Kidney epithelial cell (primary cell): ENCODE measurements at regions not wholly inside any gene's neighbourhood (a gene's known extent, or its start where the extent isn't known, plus 50 kb on each side); places are given as distances from the start of the nearest gene placed in this dataset.

ENCODE experiments used
- DNase-seq: peaks from one replicate; pipeline ENCODE4 v3.0.0-alpha.2; 2010; ENCODE audit warnings: low read depth
- H3K27me3 ChIP-seq: 2 replicates; pipeline ENCODE4 v1.6.0; 2011; ENCODE audit warnings: low read length; ENCODE audit not compliant: control insufficient read depth, insufficient read depth
- H3K36me3 ChIP-seq: 2 replicates; pipeline ENCODE4 v1.5.1; 2011; ENCODE audit warnings: low read length; ENCODE audit not compliant: control insufficient read depth, insufficient read depth
- H3K4me3 ChIP-seq: 2 replicates; pipeline ENCODE4 v1.5.1; 2011; ENCODE audit warnings: low read depth, mild to moderate bottlenecking, control low read depth, low read length
- TF ChIP-seq, protein P1 (sequence below): IDR thresholded peaks from 2 replicates; pipeline ENCODE4 v1.5.1; 2011; ENCODE audit warnings: mild to moderate bottlenecking, moderate library complexity, low read length, control low read depth, inconsistent platforms; ENCODE audit not compliant: insufficient read depth, poor library complexity, severe bottlenecking

DNA sequence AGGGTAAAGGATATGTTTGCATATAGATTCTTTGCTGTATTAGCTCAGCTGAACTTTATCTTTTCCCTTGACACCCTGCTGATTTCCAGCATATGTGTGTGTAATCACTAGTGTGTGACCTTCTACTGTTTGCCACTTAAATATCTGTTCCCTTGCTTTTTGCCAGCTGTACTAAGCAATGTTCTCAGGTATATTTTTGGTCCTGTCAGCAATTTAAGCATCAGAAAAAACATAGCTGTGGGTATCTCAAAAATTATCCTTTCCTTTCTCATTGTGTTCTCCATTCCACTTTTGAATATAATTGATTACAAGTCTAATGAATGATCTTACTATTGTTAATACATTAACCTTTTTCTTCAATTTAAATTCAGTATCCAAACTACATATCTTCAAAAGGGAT is 59.2 kb upstream of the CDH10 start:
- Histone ChIP-seq H3K4me3 (no peak overlapping the region), H3K27me3 (no peaks in the 10 kb centered on the region), H3K36me3 (no peaks in the 10 kb centered on the region)
- TF ChIP-seq, protein P1, sequence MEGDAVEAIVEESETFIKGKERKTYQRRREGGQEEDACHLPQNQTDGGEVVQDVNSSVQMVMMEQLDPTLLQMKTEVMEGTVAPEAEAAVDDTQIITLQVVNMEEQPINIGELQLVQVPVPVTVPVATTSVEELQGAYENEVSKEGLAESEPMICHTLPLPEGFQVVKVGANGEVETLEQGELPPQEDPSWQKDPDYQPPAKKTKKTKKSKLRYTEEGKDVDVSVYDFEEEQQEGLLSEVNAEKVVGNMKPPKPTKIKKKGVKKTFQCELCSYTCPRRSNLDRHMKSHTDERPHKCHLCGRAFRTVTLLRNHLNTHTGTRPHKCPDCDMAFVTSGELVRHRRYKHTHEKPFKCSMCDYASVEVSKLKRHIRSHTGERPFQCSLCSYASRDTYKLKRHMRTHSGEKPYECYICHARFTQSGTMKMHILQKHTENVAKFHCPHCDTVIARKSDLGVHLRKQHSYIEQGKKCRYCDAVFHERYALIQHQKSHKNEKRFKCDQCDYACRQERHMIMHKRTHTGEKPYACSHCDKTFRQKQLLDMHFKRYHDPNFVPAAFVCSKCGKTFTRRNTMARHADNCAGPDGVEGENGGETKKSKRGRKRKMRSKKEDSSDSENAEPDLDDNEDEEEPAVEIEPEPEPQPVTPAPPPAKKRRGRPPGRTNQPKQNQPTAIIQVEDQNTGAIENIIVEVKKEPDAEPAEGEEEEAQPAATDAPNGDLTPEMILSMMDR: no peak
- no peak for DNase-seq
